Natural killer cell (primary cell): ENCODE measurements at regions not wholly inside any gene's neighbourhood (a gene's known extent, or its start where the extent isn't known, plus 50 kb on each side); places are given as distances from the start of the nearest gene placed in this dataset.

Experiments
- ATAC-seq, 3 donors: fragments of 150-1000 bp in 2 of 3; fragments of 200-7000 bp in 1 of 3; cut with Tn5 transposase; 1 replicate in 1 of 3; 2 replicates in 2 of 3; pipeline ENCODE4 v1.10.0; 2021; ENCODE audit warnings: mild to moderate bottlenecking in 2 of 3, moderate library complexity in 2 of 3
- DNase-seq, 2 donors: peaks; one replicate each; pipeline versions ENCODE4 v3.0.0 to v3.0.0-alpha.2; 2013 to 2021; ENCODE audit warnings: mixed read lengths in 1 of 2
- H3K27ac ChIP-seq: one replicate; pipeline ENCODE4 v1.5.1; 2013; ENCODE audit warnings: mild to moderate bottlenecking, low read length
- H3K27me3 ChIP-seq: one replicate; pipeline ENCODE4 v1.6.1; 2013; ENCODE audit warnings: low read length; ENCODE audit not compliant: control insufficient read depth, insufficient read depth
- H3K36me3 ChIP-seq: one replicate; pipeline ENCODE4 v1.6.1; 2013; ENCODE audit warnings: low read length; ENCODE audit not compliant: control insufficient read depth, insufficient read depth
- H3K4me1 ChIP-seq: one replicate; pipeline ENCODE4 v1.6.1; 2013; ENCODE audit warnings: low read length; ENCODE audit not compliant: control insufficient read depth, insufficient read depth
- H3K4me3 ChIP-seq: one replicate; pipeline ENCODE4 v1.5.1; 2013; ENCODE audit warnings: low read length
- H3K9me3 ChIP-seq: one replicate; pipeline ENCODE4 v1.6.1; 2013; ENCODE audit warnings: low read length; ENCODE audit not compliant: control insufficient read depth, insufficient read depth
- H3K27ac Mint-ChIP-seq, 2 donors: one replicate each; pipeline ENCODE4 v1.8.0; 2022; ENCODE audit warnings: mild to moderate bottlenecking in 2 of 2, mixed read lengths in 2 of 2, moderate library complexity in 1 of 2
- H3K27me3 Mint-ChIP-seq, 2 donors: one replicate each; pipeline ENCODE4 v1.8.0; 2022; ENCODE audit warnings: low read depth in 2 of 2, mixed read lengths in 2 of 2
- H3K36me3 Mint-ChIP-seq: one replicate; pipeline ENCODE4 v1.8.0; 2022; ENCODE audit warnings: mixed read lengths
- H3K4me1 Mint-ChIP-seq, 2 donors: one replicate each; pipeline ENCODE4 v1.8.0; 2022; ENCODE audit warnings: mixed read lengths in 2 of 2
- H3K4me3 Mint-ChIP-seq: one replicate; pipeline ENCODE4 v1.8.0; 2022; ENCODE audit warnings: mild to moderate bottlenecking, moderate library complexity, mixed read lengths
- H3K9me3 Mint-ChIP-seq, 2 donors: one replicate each; pipeline ENCODE4 v1.8.0; 2022; ENCODE audit warnings: mixed read lengths in 2 of 2
- CTCF ChIP-seq: fragments of 200-600 bp; IDR thresholded peaks from one replicate; pipeline ENCODE4 v1.8.0; 2022; ENCODE audit warnings: antibody characterized with exemption
- WGBS: methylation state at CpG from one replicate; pipeline ENCODE4 v1.1.7; 2013; ENCODE audit warnings: missing lambda C conversion rate; ENCODE audit not compliant: insufficient coverage; 5-methylcytosine and 5-hydroxymethylcytosine counted together
- intact Hi-C: fragments of 100-400 bp; cut with micrococcal nuclease; formaldehyde crosslinking; loops from one replicate; pipeline ENCODE4 v1.14.2; 2022

GRCh38 chr12:92029902-92030586 is 115.6 kb downstream of the BTG1 start:
- Histone ChIP-seq H3K36me3 (no peaks in the 10 kb centered on the region), H3K27me3 (no peaks in the 10 kb centered on the region), H3K27ac (peak overlapping the region; percentile 92), H3K9me3 (no peaks in the 10 kb centered on the region), H3K4me3 (no peak overlapping the region), H3K4me1 (peaks cover 28% of the 10 kb centered on the region)
- intact Hi-C loops, result loop anchor here (2.0 to 5.0 kb wide), 3 partner anchors 103 to 372 kb away; no protein-coding TSS in a partner anchor
- Mint-ChIP-seq H3K4me1 (peaks cover 56 to 65% of the 10 kb centered on the region in 2 donors), H3K9me3 (peaks cover 2 to 3% of the 10 kb centered on the region in 2 donors), H3K36me3 (no peaks in the 10 kb centered on the region), H3K27ac (peak overlapping the region; percentile 96 to 97), H3K27me3 (no peaks in the 10 kb centered on the region), H3K4me3 (peak overlapping the region; percentile 81)
- DNase-seq (no peak), ATAC-seq (peak; percentile 6 to 11 (median 10))
- WGBS, result 67% methylated on average over 3 of the region's 3 CpGs
- no peak for TF ChIP-seq CTCF

GRCh38 chr12:92029136-92029535 is 116.5 kb downstream of the BTG1 start:
- TF ChIP-seq CTCF, result no peak
- Histone ChIP-seq H3K27me3 (no peaks in the 10 kb centered on the region), H3K36me3 (no peaks in the 10 kb centered on the region), H3K4me1 (peaks cover 23% of the 10 kb centered on the region), H3K9me3 (no peaks in the 10 kb centered on the region), H3K4me3 (no peak overlapping the region), H3K27ac (peak overlapping the region; percentile 92)
- Mint-ChIP-seq H3K4me3 (no peak overlapping the region), H3K27ac (peak overlapping the region; percentile 96 to 97), H3K4me1 (peaks cover 48 to 56% of the 10 kb centered on the region in 2 donors), H3K27me3 (no peaks in the 10 kb centered on the region), H3K36me3 (no peaks in the 10 kb centered on the region), H3K9me3 (peaks cover 2 to 3% of the 10 kb centered on the region in 2 donors)
- intact Hi-C loops, result no loop called here
- no peak for ATAC-seq
- DNase-seq, result no peak
- no CpG with 5 or more reads among the region's 2 CpGs for WGBS

- H3K9me3 ChIP-seq, result no peaks in the 10 kb centered on the region
- peak overlapping the region; percentile 96 to 97 for H3K27ac Mint-ChIP-seq
- no peaks in the 10 kb centered on the region for H3K27me3 ChIP-seq
- no peaks in the 10 kb centered on the region for H3K36me3 ChIP-seq
- H3K4me3 Mint-ChIP-seq, result no peak overlapping the region
- intact Hi-C loops, result no loop called here
- H3K27me3 Mint-ChIP-seq, result no peaks in the 10 kb centered on the region
- WGBS, result 100% methylated on average over 1 of the region's 1 CpG
- no peak overlapping the region for H3K27ac ChIP-seq
- no peak for TF ChIP-seq CTCF
- H3K36me3 Mint-ChIP-seq, result no peaks in the 10 kb centered on the region
- no peak overlapping the region for H3K4me3 ChIP-seq
- peaks cover 2 to 3% of the 10 kb centered on the region in 2 donors for H3K9me3 Mint-ChIP-seq
- DNase-seq, result no peak
- H3K4me1 ChIP-seq, result peaks cover 20% of the 10 kb centered on the region
- H3K4me1 Mint-ChIP-seq, result peaks cover 44 to 50% of the 10 kb centered on the region in 2 donors
- no peak for ATAC-seq
These were observed 117.3 kb downstream of the BTG1 start for GRCh38 chr12:92028441-92028709.
